Natural killer cell (primary cell): ENCODE measurements at regions not wholly inside any gene's neighbourhood (a gene's known extent, or its start where the extent isn't known, plus 50 kb on each side); places are given as distances from the start of the nearest gene placed in this dataset.
"Not testable (repeated sequence)": the region's sequence is repeated elsewhere in the genome, so short reads cannot be mapped to it uniquely, and the experiment has no call there.

ENCODE experiments used
- ATAC-seq, 3 donors: fragments of 150-1000 bp in 2 of 3; fragments of 200-7000 bp in 1 of 3; cut with Tn5 transposase; 1 replicate in 1 of 3; 2 replicates in 2 of 3; pipeline ENCODE4 v1.10.0; 2021; ENCODE audit warnings: mild to moderate bottlenecking in 2 of 3, moderate library complexity in 2 of 3
- DNase-seq, 2 donors: peaks; one replicate each; pipeline versions ENCODE4 v3.0.0 to v3.0.0-alpha.2; 2013 to 2021; ENCODE audit warnings: mixed read lengths in 1 of 2
- H3K27ac ChIP-seq: one replicate; pipeline ENCODE4 v1.5.1; 2013; ENCODE audit warnings: mild to moderate bottlenecking, low read length
- H3K27me3 ChIP-seq: one replicate; pipeline ENCODE4 v1.6.1; 2013; ENCODE audit warnings: low read length; ENCODE audit not compliant: control insufficient read depth, insufficient read depth
- H3K36me3 ChIP-seq: one replicate; pipeline ENCODE4 v1.6.1; 2013; ENCODE audit warnings: low read length; ENCODE audit not compliant: control insufficient read depth, insufficient read depth
- H3K4me1 ChIP-seq: one replicate; pipeline ENCODE4 v1.6.1; 2013; ENCODE audit warnings: low read length; ENCODE audit not compliant: control insufficient read depth, insufficient read depth
- H3K4me3 ChIP-seq: one replicate; pipeline ENCODE4 v1.5.1; 2013; ENCODE audit warnings: low read length
- H3K9me3 ChIP-seq: one replicate; pipeline ENCODE4 v1.6.1; 2013; ENCODE audit warnings: low read length; ENCODE audit not compliant: control insufficient read depth, insufficient read depth
- H3K27ac Mint-ChIP-seq, 2 donors: one replicate each; pipeline ENCODE4 v1.8.0; 2022; ENCODE audit warnings: mild to moderate bottlenecking in 2 of 2, mixed read lengths in 2 of 2, moderate library complexity in 1 of 2
- H3K27me3 Mint-ChIP-seq, 2 donors: one replicate each; pipeline ENCODE4 v1.8.0; 2022; ENCODE audit warnings: low read depth in 2 of 2, mixed read lengths in 2 of 2
- H3K36me3 Mint-ChIP-seq: one replicate; pipeline ENCODE4 v1.8.0; 2022; ENCODE audit warnings: mixed read lengths
- H3K4me1 Mint-ChIP-seq, 2 donors: one replicate each; pipeline ENCODE4 v1.8.0; 2022; ENCODE audit warnings: mixed read lengths in 2 of 2
- H3K4me3 Mint-ChIP-seq: one replicate; pipeline ENCODE4 v1.8.0; 2022; ENCODE audit warnings: mild to moderate bottlenecking, moderate library complexity, mixed read lengths
- H3K9me3 Mint-ChIP-seq, 2 donors: one replicate each; pipeline ENCODE4 v1.8.0; 2022; ENCODE audit warnings: mixed read lengths in 2 of 2
- CTCF ChIP-seq: fragments of 200-600 bp; IDR thresholded peaks from one replicate; pipeline ENCODE4 v1.8.0; 2022; ENCODE audit warnings: antibody characterized with exemption
- WGBS: methylation state at CpG from one replicate; pipeline ENCODE4 v1.1.7; 2013; ENCODE audit warnings: missing lambda C conversion rate; ENCODE audit not compliant: insufficient coverage; 5-methylcytosine and 5-hydroxymethylcytosine counted together
- intact Hi-C: fragments of 100-400 bp; cut with micrococcal nuclease; formaldehyde crosslinking; loops from one replicate; pipeline ENCODE4 v1.14.2; 2022

- Histone ChIP-seq H3K27ac (no peak overlapping the region), H3K9me3 (peaks cover 4% of the 10 kb centered on the region), H3K4me1 (no peaks in the 10 kb centered on the region), H3K36me3 (no peaks in the 10 kb centered on the region), H3K4me3 (no peak overlapping the region), H3K27me3 (no peaks in the 10 kb centered on the region)
- no peaks in the 10 kb centered on the region for H3K4me1 Mint-ChIP-seq
- WGBS: 82% methylated on average over 4 of the region's 7 CpGs
- H3K4me3 Mint-ChIP-seq: no peak overlapping the region
- no peak for ATAC-seq
- peaks cover 5 to 11% of the 10 kb centered on the region in 2 donors for H3K27me3 Mint-ChIP-seq
- H3K36me3 Mint-ChIP-seq: peaks cover 7% of the 10 kb centered on the region
- H3K9me3 Mint-ChIP-seq: peaks cover 0 to 5% of the 10 kb centered on the region in 2 donors
- no peak for TF ChIP-seq CTCF
- DNase-seq: no peak
- intact Hi-C loops: no loop called here
- no peak overlapping the region for H3K27ac Mint-ChIP-seq
Measured at GRCh38 chr16:59021751-59022150, 287.6 kb upstream of the GOT2 start.

GRCh38 chr16:59013930-59014329, 279.8 kb upstream of the GOT2 start:
- no peaks in the 10 kb centered on the region for H3K4me1 ChIP-seq
- WGBS: 80% methylated on average over 5 of the region's 6 CpGs
- H3K27me3 ChIP-seq: no peaks in the 10 kb centered on the region
- ATAC-seq (no peak), DNase-seq (no peak)
- Mint-ChIP-seq H3K4me3 (no peak overlapping the region), H3K27me3 (peaks cover 0 to 2% of the 10 kb centered on the region in 2 donors), H3K27ac (no peak overlapping the region), H3K9me3 (peaks cover 0 to 4% of the 10 kb centered on the region in 2 donors), H3K4me1 (no peaks in the 10 kb centered on the region), H3K36me3 (peaks cover 7% of the 10 kb centered on the region)
- H3K36me3 ChIP-seq: no peaks in the 10 kb centered on the region
- H3K27ac ChIP-seq: no peak overlapping the region
- H3K9me3 ChIP-seq: peaks cover 4% of the 10 kb centered on the region
- H3K4me3 ChIP-seq: no peak overlapping the region
- TF ChIP-seq CTCF: no peak
- intact Hi-C loops: no loop called here

GRCh38 chr16:58999762-59000161, 265.6 kb upstream of the GOT2 start:
- no peaks in the 10 kb centered on the region for H3K4me1 Mint-ChIP-seq
- Histone ChIP-seq H3K4me3 (no peak overlapping the region), H3K27ac (no peak overlapping the region), H3K27me3 (no peaks in the 10 kb centered on the region), H3K4me1 (no peaks in the 10 kb centered on the region), H3K9me3 (no peaks in the 10 kb centered on the region), H3K36me3 (no peaks in the 10 kb centered on the region)
- intact Hi-C loops: no loop called here
- H3K27me3 Mint-ChIP-seq: no peaks in the 10 kb centered on the region
- no peaks in the 10 kb centered on the region for H3K36me3 Mint-ChIP-seq
- ATAC-seq (no peak), DNase-seq (no peak)
- WGBS: 82% methylated on average over 4 of the region's 5 CpGs
- no peak for TF ChIP-seq CTCF
- peaks cover 0 to 2% of the 10 kb centered on the region in 2 donors for H3K9me3 Mint-ChIP-seq
- H3K27ac Mint-ChIP-seq: no peak overlapping the region
- no peak overlapping the region for H3K4me3 Mint-ChIP-seq

GRCh38 chr16:58992755-58993154, 258.6 kb upstream of the GOT2 start:
- DNase-seq, H3K4me3 ChIP-seq, H3K36me3 Mint-ChIP-seq, H3K36me3 ChIP-seq, H3K9me3 ChIP-seq, H3K27ac Mint-ChIP-seq, H3K9me3 Mint-ChIP-seq, ATAC-seq, H3K27me3 ChIP-seq, H3K27me3 Mint-ChIP-seq, intact Hi-C loops, H3K4me1 Mint-ChIP-seq, H3K4me1 ChIP-seq, H3K27ac ChIP-seq, H3K4me3 Mint-ChIP-seq: not testable (repeated sequence)
- 86% methylated on average over 8 of the region's 8 CpGs for whole genome bisulfite sequencing

GRCh38 chr16:58983181-58983965, 249.3 kb upstream of the GOT2 start:
- H3K9me3 ChIP-seq: peaks cover 13% of the 10 kb centered on the region
- H3K27ac Mint-ChIP-seq, H3K4me3 ChIP-seq, H3K36me3 ChIP-seq, DNase-seq, H3K27ac ChIP-seq, H3K4me3 Mint-ChIP-seq, intact Hi-C loops, H3K36me3 Mint-ChIP-seq, ATAC-seq, H3K4me1 ChIP-seq, H3K4me1 Mint-ChIP-seq, H3K27me3 Mint-ChIP-seq, H3K27me3 ChIP-seq: not testable (repeated sequence)
- peaks cover 8 to 17% of the 10 kb centered on the region in 2 donors for H3K9me3 Mint-ChIP-seq
- 92% methylated on average over 18 of the region's 19 CpGs for WGBS
